CD4-positive, CD25-positive, alpha-beta regulatory T cell (primary cell): ENCODE measurements at regions not wholly inside any gene's neighbourhood (a gene's known extent, or its start where the extent isn't known, plus 50 kb on each side); places are given as distances from the start of the nearest gene placed in this dataset.
"Not testable (repeated sequence)": the region's sequence is repeated elsewhere in the genome, so short reads cannot be mapped to it uniquely, and the experiment has no call there.

Source experiments
- ATAC-seq, 2 donors: fragments of 150-1000 bp; cut with Tn5 transposase; one replicate each; pipeline ENCODE4 v1.10.0; 2021; ENCODE audit warnings: low read depth in 2 of 2, moderate number of reproducible peaks in 2 of 2, moderate library complexity in 1 of 2
- DNase-seq, 3 donors: peaks; one replicate each; pipeline versions ENCODE4 v3.0.0 to v3.0.0-alpha.2; 2012 to 2022; ENCODE audit warnings: mixed read lengths in 1 of 3
- H3K27ac ChIP-seq: one replicate; pipeline ENCODE4 v1.7.0; 2013; ENCODE audit warnings: mild to moderate bottlenecking, low read length; ENCODE audit not compliant: insufficient read depth, poor library complexity, severe bottlenecking
- H3K27me3 ChIP-seq: one replicate; pipeline ENCODE4 v1.7.0; 2013; ENCODE audit warnings: low read length; ENCODE audit not compliant: control insufficient read depth, insufficient read depth
- H3K36me3 ChIP-seq: one replicate; pipeline ENCODE4 v1.7.0; 2013; ENCODE audit warnings: mild to moderate bottlenecking, low read length, moderate library complexity; ENCODE audit not compliant: control insufficient read depth, insufficient read depth
- H3K4me1 ChIP-seq: 2 replicates; pipeline ENCODE4 v1.7.0; 2013; ENCODE audit warnings: mild to moderate bottlenecking, low read length; ENCODE audit not compliant: insufficient read depth, control insufficient read depth, poor library complexity, severe bottlenecking
- H3K4me3 ChIP-seq: one replicate; pipeline ENCODE4 v1.7.0; 2013; ENCODE audit warnings: low read depth, mild to moderate bottlenecking, low read length, moderate library complexity
- H3K9me3 ChIP-seq, 2 experiments: 1 replicate in 1 of 2; 2 replicates in 1 of 2; pipeline ENCODE4 v1.7.0; 2013; ENCODE audit warnings: low read length in 2 of 2, mild to moderate bottlenecking in 1 of 2, moderate library complexity in 1 of 2; ENCODE audit not compliant: control insufficient read depth in 2 of 2
- H3K27ac Mint-ChIP-seq, 3 donors: one replicate each; pipeline ENCODE4 v1.8.0; 2020 to 2022; ENCODE audit warnings: mild to moderate bottlenecking in 3 of 3, mixed read lengths in 3 of 3, moderate library complexity in 2 of 3
- H3K27me3 Mint-ChIP-seq: one replicate; pipeline ENCODE4 v1.8.0; 2022; ENCODE audit warnings: mild to moderate bottlenecking, mixed read lengths
- H3K36me3 Mint-ChIP-seq: one replicate; pipeline ENCODE4 v1.8.0; 2020; ENCODE audit warnings: mixed read lengths
- H3K4me1 Mint-ChIP-seq, 4 donors: one replicate each; pipeline ENCODE4 v1.8.0; 2020 to 2022; ENCODE audit warnings: mixed read lengths in 4 of 4, mild to moderate bottlenecking in 1 of 4
- H3K4me3 Mint-ChIP-seq, 4 donors: one replicate each; pipeline ENCODE4 v1.8.0; 2020 to 2022; ENCODE audit warnings: mild to moderate bottlenecking in 4 of 4, mixed read lengths in 4 of 4, moderate library complexity in 3 of 4
- H3K9me3 Mint-ChIP-seq, 7 donors: one replicate each; pipeline ENCODE4 v1.8.0; 2020 to 2022; ENCODE audit warnings: mixed read lengths in 7 of 7, mild to moderate bottlenecking in 3 of 7, moderate library complexity in 2 of 7

GRCh38 chr22:38375784-38376183, 58.6 kb upstream of the CSNK1E start:
- not testable (repeated sequence) for H3K27me3 Mint-ChIP-seq, H3K9me3 Mint-ChIP-seq, H3K4me3 Mint-ChIP-seq, H3K4me1 ChIP-seq, H3K9me3 ChIP-seq, DNase-seq, ATAC-seq, H3K27ac ChIP-seq, H3K27me3 ChIP-seq, H3K4me3 ChIP-seq
- H3K27ac Mint-ChIP-seq, result peak overlapping the region in 1 of 3 donors; percentile 67
- H3K4me1 Mint-ChIP-seq, result peaks cover 13 to 25% (median 19%) of the 10 kb centered on the region in 4 donors
- peaks cover 15% of the 10 kb centered on the region for H3K36me3 ChIP-seq
- peaks cover 29% of the 10 kb centered on the region for H3K36me3 Mint-ChIP-seq

- H3K4me3 Mint-ChIP-seq, H3K27ac ChIP-seq, ATAC-seq, H3K4me3 ChIP-seq, H3K9me3 Mint-ChIP-seq, H3K4me1 ChIP-seq, DNase-seq, H3K9me3 ChIP-seq, H3K27me3 ChIP-seq, H3K27me3 Mint-ChIP-seq: not testable (repeated sequence)
- H3K27ac Mint-ChIP-seq, result peak overlapping the region in 1 of 3 donors; percentile 67
- peaks cover 12% of the 10 kb centered on the region for H3K36me3 ChIP-seq
- peaks cover 13 to 25% (median 21%) of the 10 kb centered on the region in 4 donors for H3K4me1 Mint-ChIP-seq
- H3K36me3 Mint-ChIP-seq, result peaks cover 25% of the 10 kb centered on the region
Observed at GRCh38 chr22:38375005-38375404, 57.8 kb upstream of the CSNK1E start.

- not testable (repeated sequence) for H3K4me1 ChIP-seq, H3K4me3 ChIP-seq, H3K27me3 ChIP-seq, H3K27me3 Mint-ChIP-seq, H3K9me3 ChIP-seq, H3K9me3 Mint-ChIP-seq, ATAC-seq, H3K36me3 ChIP-seq, DNase-seq
- peaks cover 20% of the 10 kb centered on the region for H3K36me3 Mint-ChIP-seq
- peak overlapping the region in 2 of 3 donors; percentile 46 to 82 for H3K27ac Mint-ChIP-seq
- peaks cover 13 to 29% (median 20%) of the 10 kb centered on the region in 4 donors for H3K4me1 Mint-ChIP-seq
- peak overlapping the region; percentile 60 for H3K27ac ChIP-seq
- peak overlapping the region; percentile 31 to 83 (median 40) for H3K4me3 Mint-ChIP-seq
Observed at GRCh38 chr22:38374433-38374831, 57.2 kb upstream of the CSNK1E start.

- ATAC-seq (peak; percentile 52 to 60), DNase-seq (peak in 2 of 3 donors; percentile 30 to 54)
- peak overlapping the region; percentile 19 for H3K4me3 ChIP-seq
- H3K27ac ChIP-seq, result peak overlapping the region; percentile 60
- peak overlapping the region; percentile 31 to 83 (median 40) for H3K4me3 Mint-ChIP-seq
- H3K27ac Mint-ChIP-seq, result peak overlapping the region; percentile 21 to 82 (median 46)
- H3K4me1 ChIP-seq, H3K27me3 ChIP-seq, H3K9me3 ChIP-seq, H3K36me3 ChIP-seq, H3K27me3 Mint-ChIP-seq, H3K9me3 Mint-ChIP-seq: not testable (repeated sequence)
- H3K4me1 Mint-ChIP-seq, result peaks cover 13 to 29% (median 20%) of the 10 kb centered on the region in 4 donors
- peaks cover 20% of the 10 kb centered on the region for H3K36me3 Mint-ChIP-seq
Observed at GRCh38 chr22:38373783-38374432, 56.7 kb upstream of the CSNK1E start.

- H3K4me3 Mint-ChIP-seq, ATAC-seq: not testable (repeated sequence)
- peaks cover 13 to 29% (median 20%) of the 10 kb centered on the region in 4 donors for H3K4me1 Mint-ChIP-seq
Observed at GRCh38 chr22:38372665-38373064, 55.4 kb upstream of the CSNK1E start.

GRCh38 chr22:38370490-38370889, 53.3 kb upstream of the CSNK1E start:
- H3K4me3 ChIP-seq, H3K9me3 ChIP-seq, H3K9me3 Mint-ChIP-seq, DNase-seq, H3K36me3 ChIP-seq, H3K27ac ChIP-seq, H3K4me3 Mint-ChIP-seq, H3K4me1 ChIP-seq, H3K27ac Mint-ChIP-seq, H3K27me3 ChIP-seq, ATAC-seq, H3K27me3 Mint-ChIP-seq: not testable (repeated sequence)
- Mint-ChIP-seq H3K4me1 (peaks cover 12 to 26% (median 17%) of the 10 kb centered on the region in 4 donors), H3K36me3 (peaks cover 18% of the 10 kb centered on the region)

More at GRCh38 chr22:38372665-38373064, 55.4 kb upstream of the CSNK1E start:
- DNase-seq, H3K9me3 Mint-ChIP-seq, H3K27ac Mint-ChIP-seq, H3K27ac ChIP-seq, H3K27me3 Mint-ChIP-seq, H3K9me3 ChIP-seq, H3K36me3 ChIP-seq, H3K4me1 ChIP-seq, H3K4me3 ChIP-seq, H3K27me3 ChIP-seq: not testable (repeated sequence)
- H3K36me3 Mint-ChIP-seq, result peaks cover 20% of the 10 kb centered on the region

- H3K27ac ChIP-seq, H3K9me3 ChIP-seq, H3K27ac Mint-ChIP-seq: not testable (repeated sequence)
Observed at GRCh38 chr22:38369132-38369531, 51.9 kb upstream of the CSNK1E start.

More at GRCh38 chr22:38369132-38369531, 51.9 kb upstream of the CSNK1E start:
- Mint-ChIP-seq H3K9me3 (peaks cover 0 to 14% (median 0%) of the 10 kb centered on the region in 7 donors), H3K36me3 (peaks cover 24% of the 10 kb centered on the region), H3K4me1 (peaks cover 8 to 14% (median 13%) of the 10 kb centered on the region in 4 donors)
- not testable (repeated sequence) for H3K36me3 ChIP-seq, DNase-seq, ATAC-seq, H3K4me1 ChIP-seq, H3K4me3 ChIP-seq, H3K27me3 ChIP-seq, H3K4me3 Mint-ChIP-seq, H3K27me3 Mint-ChIP-seq
